GM23338 (cell line): ENCODE measurements at regions not wholly inside any gene's neighbourhood (a gene's known extent, or its start where the extent isn't known, plus 50 kb on each side); places are given as distances from the start of the nearest gene placed in this dataset.

Experiments
- ATAC-seq: fragments of 200-7000 bp; cut with Tn5 transposase; 3 replicates; pipeline ENCODE4 v1.9.1; 2020
- DNase-seq: peaks from one replicate; pipeline ENCODE4 v3.0.0-alpha.2; 2015; ENCODE audit warnings: low spot score
- H2AFZ ChIP-seq: fragments of 200-600 bp; sonication (generic); 2 replicates; pipeline ENCODE4 v1.8.0; 2016; ENCODE audit warnings: antibody characterized with exemption, mild to moderate bottlenecking, moderate library complexity
- H3F3A ChIP-seq: fragments of 200-600 bp; sonication (generic); replicated peaks from 2 replicates; pipeline ENCODE4 v1.8.0; 2017; ENCODE audit warnings: antibody characterized with exemption, mixed run types, low read depth
- H3K27ac ChIP-seq: fragments of 200-600 bp; sonication (generic); 2 replicates; pipeline ENCODE4 v1.6.1; 2016; ENCODE audit warnings: low read depth
- H3K27me3 ChIP-seq: fragments of 200-600 bp; sonication (generic); 2 replicates; pipeline ENCODE4 v1.8.0; 2016; ENCODE audit warnings: mild to moderate bottlenecking, mixed run types, moderate library complexity; ENCODE audit not compliant: insufficient read depth
- H3K36me3 ChIP-seq: fragments of 200-600 bp; sonication (generic); 2 replicates; pipeline ENCODE4 v1.8.0; 2016; ENCODE audit warnings: mild to moderate bottlenecking; ENCODE audit not compliant: insufficient read depth
- H3K4me1 ChIP-seq: fragments of 200-600 bp; sonication (generic); 2 replicates; pipeline ENCODE4 v1.8.0; 2016; ENCODE audit warnings: mild to moderate bottlenecking, moderate library complexity; ENCODE audit not compliant: insufficient read depth
- H3K4me2 ChIP-seq: fragments of 200-600 bp; sonication (generic); 2 replicates; pipeline ENCODE4 v1.7.1; 2017; ENCODE audit warnings: mixed run types
- H3K4me3 ChIP-seq: fragments of 200-600 bp; sonication (generic); 2 replicates; pipeline ENCODE4 v1.6.1; 2016; ENCODE audit warnings: mixed run types
- H3K79me2 ChIP-seq: fragments of 200-600 bp; sonication (generic); replicated peaks from 2 replicates; pipeline ENCODE4 v1.8.0; 2017; ENCODE audit warnings: mild to moderate bottlenecking; ENCODE audit not compliant: insufficient read depth
- H3K9me2 ChIP-seq: fragments of 200-600 bp; sonication (generic); 2 replicates; pipeline ENCODE4 v1.8.0; 2017; ENCODE audit not compliant: insufficient read depth
- H4K20me1 ChIP-seq: fragments of 200-600 bp; sonication (generic); replicated peaks from 2 replicates; pipeline ENCODE4 v1.8.0; 2017; ENCODE audit warnings: mild to moderate bottlenecking; ENCODE audit not compliant: insufficient read depth
- H3K27ac Mint-ChIP-seq: 2 replicates; pipeline ENCODE4 v1.8.0; 2020; ENCODE audit warnings: inconsistent platforms, mild to moderate bottlenecking, moderate library complexity, mixed read lengths
- H3K27me3 Mint-ChIP-seq: 3 replicates; pipeline ENCODE4 v1.8.0; 2022; ENCODE audit warnings: low read depth, mild to moderate bottlenecking, moderate library complexity, mixed read lengths, inconsistent platforms; ENCODE audit not compliant: insufficient read depth, poor library complexity
- H3K36me3 Mint-ChIP-seq: 3 replicates; pipeline ENCODE4 v1.8.0; 2021; ENCODE audit warnings: low read depth, mild to moderate bottlenecking, inconsistent platforms, moderate library complexity, mixed read lengths
- H3K4me1 Mint-ChIP-seq: 3 replicates; pipeline ENCODE4 v1.8.0; 2020; ENCODE audit warnings: mild to moderate bottlenecking, inconsistent platforms, mixed read lengths
- H3K4me3 Mint-ChIP-seq: 3 replicates; pipeline ENCODE4 v1.8.0; 2021; ENCODE audit warnings: moderate library complexity, mild to moderate bottlenecking, inconsistent platforms, mixed read lengths
- H3K9me3 Mint-ChIP-seq: 3 replicates; pipeline ENCODE4 v1.8.0; 2020; ENCODE audit warnings: moderate library complexity, mild to moderate bottlenecking, inconsistent platforms, mixed read lengths
- CREB1 ChIP-seq: fragments of 250-450 bp; sonication (Bioruptor Pico); IDR thresholded peaks from 2 replicates; pipeline ENCODE4 v1.5.0; 2020; ENCODE audit warnings: low read depth, mild to moderate bottlenecking, moderate library complexity
- EZH2 ChIP-seq: fragments of 200-600 bp; sonication (generic); IDR thresholded peaks from one replicate; pipeline ENCODE4 v1.8.0; 2017; ENCODE audit warnings: antibody characterized with exemption, mild to moderate bottlenecking, low read depth; ENCODE audit not compliant: unreplicated experiment
- EZH2phosphoT487 ChIP-seq: fragments of 200-600 bp; sonication (generic); IDR thresholded peaks from one replicate; pipeline ENCODE4 v1.8.1; 2018; ENCODE audit warnings: antibody characterized with exemption; ENCODE audit not compliant: unreplicated experiment
- JUNB ChIP-seq: IDR thresholded peaks from one replicate; pipeline ENCODE4 v1.6.1; 2016; ENCODE audit warnings: antibody characterized with exemption; ENCODE audit not compliant: unreplicated experiment
- NANOG ChIP-seq: IDR thresholded peaks from 2 replicates; pipeline ENCODE4 v1.6.1; 2016; ENCODE audit warnings: antibody characterized with exemption, borderline replicate concordance
- POLR2AphosphoS5 ChIP-seq: IDR thresholded peaks from 2 replicates; pipeline ENCODE4 v1.6.1; 2016; ENCODE audit warnings: antibody characterized with exemption, low read depth
- REST ChIP-seq: IDR thresholded peaks from one replicate; pipeline ENCODE4 v1.6.1; 2018; ENCODE audit warnings: antibody characterized with exemption; ENCODE audit not compliant: unreplicated experiment
- STAT1 ChIP-seq: IDR thresholded peaks from one replicate; pipeline ENCODE4 v1.6.1; 2016; ENCODE audit warnings: antibody characterized with exemption; ENCODE audit not compliant: unreplicated experiment
- ZNF114 ChIP-seq: fragments of 250-450 bp; sonication (Bioruptor Pico); IDR thresholded peaks from 2 replicates; pipeline ENCODE4 v1.5.0; 2020; ENCODE audit warnings: mild to moderate bottlenecking, moderate library complexity
- ZNF331 ChIP-seq: fragments of 250-450 bp; sonication (Bioruptor Pico); IDR thresholded peaks from 2 replicates; pipeline ENCODE4 v1.5.0; 2020; ENCODE audit warnings: low read depth, mild to moderate bottlenecking, moderate library complexity
- TF ChIP-seq, protein P1 (sequence below), 2 experiments: fragments of 200-600 bp in 1 of 2; sonication (generic) in 1 of 2; conservative IDR thresholded peaks; 2 replicates each; pipeline versions ENCODE4 v1.5.1 to v1.6.1; 2016 to 2017; ENCODE audit warnings: antibody characterized with exemption in 2 of 2, low read depth in 2 of 2, mild to moderate bottlenecking in 2 of 2, moderate library complexity in 1 of 2
- TF ChIP-seq, protein P2 (sequence below): IDR thresholded peaks from 2 replicates; pipeline ENCODE4 v1.6.1; 2016; ENCODE audit warnings: antibody characterized with exemption

- no peak overlapping the region for H2AFZ ChIP-seq
- H3K4me3 ChIP-seq: no peak overlapping the region
- H3K27me3 ChIP-seq: peaks cover 6% of the 10 kb centered on the region; the same call in 1 of the 2 replicates
- ATAC-seq: no peak
- Mint-ChIP-seq H3K27ac (no peak overlapping the region), H3K9me3 (no peaks in the 10 kb centered on the region), H3K4me1 (peaks cover 2% of the 10 kb centered on the region; the same call in 1 of the 3 replicates), H3K4me3 (no peak overlapping the region), H3K27me3 (peaks cover 21% of the 10 kb centered on the region), H3K36me3 (no peaks in the 10 kb centered on the region)
- H3K27ac ChIP-seq: no peak overlapping the region
- no peak overlapping the region for H3K4me2 ChIP-seq
- H3K36me3 ChIP-seq: no peaks in the 10 kb centered on the region
- no peaks in the 10 kb centered on the region for H3K4me1 ChIP-seq
- no peak for DNase-seq
- no peaks in the 10 kb centered on the region for H3K79me2 ChIP-seq
- no peaks in the 10 kb centered on the region for H3F3A ChIP-seq
- no peak for TF ChIP-seq JUNB
- TF ChIP-seq ZNF331 (CRISPR knock-in tag): no peak
- no peak for TF ChIP-seq POLR2AphosphoS5
- no peak for TF ChIP-seq ZNF114
- TF ChIP-seq EZH2: no peak
- no peak for TF ChIP-seq NANOG
- TF ChIP-seq STAT1: no peak
- TF ChIP-seq, protein P1, sequence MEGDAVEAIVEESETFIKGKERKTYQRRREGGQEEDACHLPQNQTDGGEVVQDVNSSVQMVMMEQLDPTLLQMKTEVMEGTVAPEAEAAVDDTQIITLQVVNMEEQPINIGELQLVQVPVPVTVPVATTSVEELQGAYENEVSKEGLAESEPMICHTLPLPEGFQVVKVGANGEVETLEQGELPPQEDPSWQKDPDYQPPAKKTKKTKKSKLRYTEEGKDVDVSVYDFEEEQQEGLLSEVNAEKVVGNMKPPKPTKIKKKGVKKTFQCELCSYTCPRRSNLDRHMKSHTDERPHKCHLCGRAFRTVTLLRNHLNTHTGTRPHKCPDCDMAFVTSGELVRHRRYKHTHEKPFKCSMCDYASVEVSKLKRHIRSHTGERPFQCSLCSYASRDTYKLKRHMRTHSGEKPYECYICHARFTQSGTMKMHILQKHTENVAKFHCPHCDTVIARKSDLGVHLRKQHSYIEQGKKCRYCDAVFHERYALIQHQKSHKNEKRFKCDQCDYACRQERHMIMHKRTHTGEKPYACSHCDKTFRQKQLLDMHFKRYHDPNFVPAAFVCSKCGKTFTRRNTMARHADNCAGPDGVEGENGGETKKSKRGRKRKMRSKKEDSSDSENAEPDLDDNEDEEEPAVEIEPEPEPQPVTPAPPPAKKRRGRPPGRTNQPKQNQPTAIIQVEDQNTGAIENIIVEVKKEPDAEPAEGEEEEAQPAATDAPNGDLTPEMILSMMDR (conservative IDR thresholded peaks at IDR 0.05; ENCODE audit: low read depth in 2 of 2): no peak
- TF ChIP-seq, protein P2, sequence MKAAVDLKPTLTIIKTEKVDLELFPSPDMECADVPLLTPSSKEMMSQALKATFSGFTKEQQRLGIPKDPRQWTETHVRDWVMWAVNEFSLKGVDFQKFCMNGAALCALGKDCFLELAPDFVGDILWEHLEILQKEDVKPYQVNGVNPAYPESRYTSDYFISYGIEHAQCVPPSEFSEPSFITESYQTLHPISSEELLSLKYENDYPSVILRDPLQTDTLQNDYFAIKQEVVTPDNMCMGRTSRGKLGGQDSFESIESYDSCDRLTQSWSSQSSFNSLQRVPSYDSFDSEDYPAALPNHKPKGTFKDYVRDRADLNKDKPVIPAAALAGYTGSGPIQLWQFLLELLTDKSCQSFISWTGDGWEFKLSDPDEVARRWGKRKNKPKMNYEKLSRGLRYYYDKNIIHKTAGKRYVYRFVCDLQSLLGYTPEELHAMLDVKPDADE: no peak
- no peak for TF ChIP-seq EZH2phosphoT487
- TF ChIP-seq CREB1: no peak
- no peak for TF ChIP-seq REST
- no peaks in the 10 kb centered on the region for H3K9me2 ChIP-seq
- H4K20me1 ChIP-seq: no peaks in the 10 kb centered on the region
Observed at GRCh38 chr7:1364068-1364905, 95.0 kb downstream of the MICALL2 start.
